Effector memory CD4-positive, alpha-beta T cell (primary cell): ENCODE measurements at regions not wholly inside any gene's neighbourhood (a gene's known extent, or its start where the extent isn't known, plus 50 kb on each side); places are given as distances from the start of the nearest gene placed in this dataset.
"Not testable (repeated sequence)": the region's sequence is repeated elsewhere in the genome, so short reads cannot be mapped to it uniquely, and the experiment has no call there.

Source experiments
- DNase-seq, 3 donors: peaks; one replicate each; pipeline ENCODE4 v3.0.0-alpha.2; 2020
- H3K27ac ChIP-seq: 2 replicates; pipeline ENCODE4 v1.7.0; 2013; ENCODE audit warnings: mild to moderate bottlenecking, low read length, moderate library complexity; ENCODE audit not compliant: insufficient read depth, poor library complexity, severe bottlenecking
- H3K27me3 ChIP-seq: replicated peaks from 2 replicates; pipeline ENCODE4 v1.7.0; 2013; ENCODE audit warnings: mild to moderate bottlenecking, low read length; ENCODE audit not compliant: insufficient read depth, control insufficient read depth, poor library complexity, severe bottlenecking
- H3K36me3 ChIP-seq: 2 replicates; pipeline ENCODE4 v1.7.0; 2013; ENCODE audit warnings: mild to moderate bottlenecking, low read length, moderate library complexity; ENCODE audit not compliant: control insufficient read depth, insufficient read depth
- H3K4me1 ChIP-seq: 2 replicates; pipeline ENCODE4 v1.7.0; 2013; ENCODE audit warnings: low read length, mild to moderate bottlenecking; ENCODE audit not compliant: control insufficient read depth, insufficient read depth, poor library complexity, severe bottlenecking
- H3K4me3 ChIP-seq: 2 replicates; pipeline ENCODE4 v1.7.0; 2013; ENCODE audit warnings: low read length, low read depth, mild to moderate bottlenecking; ENCODE audit not compliant: insufficient read depth, poor library complexity, severe bottlenecking
- H3K9me3 ChIP-seq: 2 replicates; pipeline ENCODE4 v1.7.0; 2013; ENCODE audit warnings: mild to moderate bottlenecking, low read length, moderate library complexity; ENCODE audit not compliant: control insufficient read depth

DNA sequence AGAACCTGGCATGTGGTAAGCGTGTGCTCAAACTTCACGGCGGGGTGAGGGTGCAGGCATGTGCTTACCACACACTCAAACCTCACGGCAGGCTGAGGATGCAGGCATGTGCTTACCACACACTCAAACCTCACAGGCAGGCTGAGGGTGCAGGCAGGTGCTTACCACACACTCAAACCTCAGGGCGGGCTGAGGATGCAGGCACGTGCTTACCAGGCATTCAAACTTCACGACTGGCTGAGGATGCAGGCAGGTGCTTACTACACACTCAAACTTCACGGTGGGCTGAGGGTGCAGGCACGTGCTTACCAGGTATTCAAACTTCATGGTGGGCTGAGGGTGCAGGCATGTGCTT, 105.0 kb upstream of the ALKAL2 start:
- no peaks in the 10 kb centered on the region for H3K9me3 ChIP-seq
- H3K4me1 ChIP-seq: no peaks in the 10 kb centered on the region
- no peaks in the 10 kb centered on the region for H3K27me3 ChIP-seq
- H3K36me3 ChIP-seq: no peaks in the 10 kb centered on the region
- no peak overlapping the region for H3K27ac ChIP-seq
- no peak for DNase-seq
- no peak overlapping the region for H3K4me3 ChIP-seq

DNA sequence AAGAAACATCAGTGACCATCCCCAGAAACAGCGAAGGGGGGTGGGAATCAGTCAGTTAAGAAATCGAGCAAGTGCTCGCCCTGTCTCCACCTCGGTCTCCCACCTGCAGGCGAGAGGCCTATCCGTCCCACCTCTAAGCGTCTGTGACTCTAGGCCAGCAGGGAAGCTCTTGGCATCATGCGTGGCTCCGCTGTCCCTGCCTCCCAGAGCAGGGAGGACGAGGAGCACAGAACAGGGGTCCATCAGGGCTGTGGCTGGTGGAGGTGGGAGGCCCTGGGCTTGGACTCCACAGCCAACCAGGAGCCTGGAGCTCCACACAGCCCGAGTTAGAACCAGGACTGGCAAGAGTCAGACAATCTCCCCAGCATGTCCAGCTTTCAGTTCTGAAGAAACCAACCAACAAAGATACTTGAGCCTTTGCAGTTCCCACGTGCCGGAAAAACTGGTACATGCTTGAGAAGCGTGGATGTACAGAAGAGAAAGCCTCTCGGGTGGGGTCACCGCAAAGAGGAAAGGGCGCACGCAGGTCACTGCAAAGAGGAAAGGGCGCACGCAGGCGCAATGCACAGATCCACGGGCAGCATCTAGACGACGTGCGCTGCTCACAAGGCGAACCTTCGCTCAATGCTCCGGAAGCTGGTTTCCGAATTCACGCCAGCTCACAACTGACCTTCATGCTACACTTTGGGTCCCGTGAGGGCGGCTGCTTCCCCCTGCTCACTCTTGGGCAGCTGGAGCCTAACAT, 104.5 kb upstream of the ALKAL2 start:
- H3K9me3 ChIP-seq: no peaks in the 10 kb centered on the region
- H3K27ac ChIP-seq: no peak overlapping the region
- no peak overlapping the region for H3K4me3 ChIP-seq
- H3K4me1 ChIP-seq: no peaks in the 10 kb centered on the region
- no peaks in the 10 kb centered on the region for H3K36me3 ChIP-seq
- H3K27me3 ChIP-seq: no peaks in the 10 kb centered on the region
- no peak for DNase-seq

DNA sequence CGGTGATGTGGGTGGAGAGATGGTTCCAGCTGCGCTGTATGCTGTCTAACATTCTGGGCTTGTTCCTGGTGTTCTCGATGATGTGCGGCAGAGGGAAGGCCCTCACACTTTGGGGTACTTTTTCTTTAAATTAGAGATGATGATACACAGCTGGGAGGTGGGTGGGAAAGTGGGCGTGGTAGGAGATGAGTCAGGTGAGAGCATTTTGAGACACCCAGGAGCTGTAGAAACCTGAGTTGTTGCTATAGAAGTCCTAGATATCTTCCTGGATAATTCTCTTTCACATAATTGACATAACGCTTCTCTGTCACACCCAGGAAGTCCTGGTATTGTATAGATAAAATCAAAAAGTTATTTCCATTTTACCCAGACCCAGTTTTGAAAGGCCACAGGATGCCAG, 103.8 kb upstream of the ALKAL2 start:
- H3K4me3 ChIP-seq: no peak overlapping the region
- no peak overlapping the region for H3K27ac ChIP-seq
- no peak for DNase-seq
- H3K36me3 ChIP-seq: no peaks in the 10 kb centered on the region
- no peaks in the 10 kb centered on the region for H3K9me3 ChIP-seq
- H3K4me1 ChIP-seq: no peaks in the 10 kb centered on the region
- no peaks in the 10 kb centered on the region for H3K27me3 ChIP-seq

DNA sequence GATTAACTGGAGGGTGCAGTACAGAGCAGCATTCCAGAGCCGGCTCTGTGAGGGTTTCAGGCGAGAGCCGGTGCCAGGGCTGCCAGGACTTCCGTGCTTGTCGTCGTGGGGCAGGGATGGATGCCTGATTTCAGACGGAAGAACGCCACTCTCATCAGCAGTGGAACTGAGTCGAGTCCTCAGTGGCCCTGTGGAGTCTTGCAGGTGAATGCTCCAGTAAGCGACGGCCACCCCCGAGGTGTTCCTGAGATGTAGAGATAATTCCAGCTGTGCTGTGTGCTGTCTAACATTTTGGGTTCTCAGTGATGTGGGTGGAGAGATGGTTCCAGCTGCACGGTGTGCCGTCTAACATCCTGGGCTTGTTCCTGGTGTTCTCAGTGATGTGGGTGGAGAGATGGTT, 103.1 kb upstream of the ALKAL2 start:
- Histone ChIP-seq H3K36me3 (no peaks in the 10 kb centered on the region), H3K4me1 (no peaks in the 10 kb centered on the region), H3K27me3 (no peaks in the 10 kb centered on the region), H3K4me3 (no peak overlapping the region), H3K9me3 (no peaks in the 10 kb centered on the region), H3K27ac (no peak overlapping the region)
- no peak for DNase-seq

DNA sequence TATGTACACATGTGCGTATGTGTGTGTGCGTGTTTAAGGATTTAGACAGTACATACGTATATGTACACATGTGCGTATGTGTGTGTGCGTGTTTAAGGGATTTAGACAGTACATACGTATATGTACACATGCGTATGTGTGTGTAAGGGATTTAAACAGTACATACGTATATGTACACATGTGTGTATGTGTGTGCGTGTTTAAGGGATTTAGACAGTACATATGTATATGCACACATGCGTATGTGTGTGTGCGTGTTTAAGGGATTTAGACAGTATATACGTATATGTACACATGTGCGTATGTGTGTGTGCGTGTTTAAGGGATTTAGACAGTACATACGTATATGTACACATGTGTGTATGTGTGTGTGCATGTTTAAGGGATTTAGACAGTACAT, 102.1 kb upstream of the ALKAL2 start:
- H3K4me3 ChIP-seq, H3K36me3 ChIP-seq, H3K27me3 ChIP-seq, DNase-seq, H3K27ac ChIP-seq, H3K4me1 ChIP-seq, H3K9me3 ChIP-seq: not testable (repeated sequence)

DNA sequence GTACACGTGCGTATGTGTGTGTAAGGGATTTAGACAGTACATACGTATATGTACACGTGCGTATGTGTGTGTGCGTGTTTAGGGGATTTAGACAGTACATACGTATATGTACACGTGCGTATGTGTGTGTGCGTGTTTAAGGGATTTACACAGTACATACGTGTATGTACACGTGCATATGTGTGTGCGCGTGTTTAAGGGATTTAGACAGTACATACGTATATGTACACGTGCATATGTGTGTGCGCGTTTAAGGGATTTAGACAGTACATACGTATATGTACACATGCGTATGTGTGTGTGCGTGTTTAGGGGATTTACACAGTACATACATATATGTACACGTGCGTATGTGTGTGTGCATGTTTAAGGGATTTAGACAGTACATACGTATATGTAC, 100.9 kb upstream of the ALKAL2 start:
- DNase-seq, H3K27me3 ChIP-seq, H3K36me3 ChIP-seq, H3K4me1 ChIP-seq, H3K4me3 ChIP-seq, H3K9me3 ChIP-seq, H3K27ac ChIP-seq: not testable (repeated sequence)

DNA sequence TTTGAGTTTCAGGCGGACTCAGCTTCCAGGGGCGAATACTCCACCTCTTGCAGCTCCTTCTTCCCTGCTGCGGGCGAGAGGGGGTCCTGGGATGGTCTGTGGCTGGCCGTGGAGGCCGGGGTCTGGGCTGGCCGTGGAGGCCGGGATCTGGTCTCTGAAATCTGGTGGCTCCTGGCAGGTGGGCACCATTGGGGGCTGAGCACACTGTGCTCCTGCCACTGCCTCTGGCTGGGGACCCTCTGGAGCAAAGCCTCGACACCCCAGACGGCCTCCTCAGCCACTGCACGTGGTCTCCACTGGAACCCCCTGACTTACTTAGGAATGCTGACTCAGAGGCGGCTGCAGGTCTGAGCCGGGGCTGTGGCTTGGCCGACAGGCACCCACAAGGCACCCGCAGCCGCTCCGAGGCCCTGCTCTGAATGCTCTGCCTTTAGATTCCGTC, 100.1 kb upstream of the ALKAL2 start:
- Histone ChIP-seq H3K36me3 (no peaks in the 10 kb centered on the region), H3K9me3 (no peaks in the 10 kb centered on the region), H3K27me3 (no peaks in the 10 kb centered on the region), H3K4me1 (no peaks in the 10 kb centered on the region), H3K27ac (no peak overlapping the region), H3K4me3 (no peak overlapping the region)
- DNase-seq: no peak

DNA sequence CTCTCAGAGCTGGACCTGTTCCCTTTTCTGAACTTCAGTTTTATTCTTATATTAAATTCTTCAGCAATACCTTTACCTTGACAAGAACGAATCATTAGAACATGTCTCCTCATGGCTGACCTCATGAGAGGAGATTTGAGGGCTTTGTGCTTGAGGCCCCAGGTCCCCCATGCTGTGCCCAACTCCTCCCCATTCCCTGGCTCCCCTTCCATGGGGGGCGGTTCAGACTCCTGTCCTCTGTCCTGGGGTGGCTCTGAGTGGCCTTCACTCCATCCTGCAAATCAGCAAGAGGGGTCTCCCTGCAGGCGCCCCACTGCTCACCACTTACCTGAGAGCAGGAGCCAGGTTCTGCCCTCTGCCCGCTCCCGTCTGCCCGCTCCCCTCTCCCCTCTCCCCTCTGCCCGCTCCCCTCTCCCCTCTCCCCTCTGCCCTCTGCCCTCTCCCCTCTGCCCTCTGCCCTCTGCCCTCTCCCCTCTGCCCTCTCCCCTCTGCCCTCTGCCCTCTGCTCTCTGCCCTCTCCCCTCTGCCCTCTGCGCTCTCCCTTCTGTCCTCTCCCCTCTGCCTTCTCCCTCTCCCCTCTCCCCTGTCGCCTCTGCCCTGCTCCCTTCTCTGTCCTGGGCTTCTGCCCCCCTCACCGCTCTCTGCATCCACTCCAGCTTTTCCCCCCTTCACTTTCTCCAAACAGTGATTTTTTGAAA, 98.7 kb upstream of the ALKAL2 start:
- no peaks in the 10 kb centered on the region for H3K36me3 ChIP-seq
- DNase-seq: no peak
- H3K27ac ChIP-seq: no peak overlapping the region
- no peaks in the 10 kb centered on the region for H3K4me1 ChIP-seq
- H3K9me3 ChIP-seq: no peaks in the 10 kb centered on the region
- H3K4me3 ChIP-seq: no peak overlapping the region
- no peaks in the 10 kb centered on the region for H3K27me3 ChIP-seq

DNA sequence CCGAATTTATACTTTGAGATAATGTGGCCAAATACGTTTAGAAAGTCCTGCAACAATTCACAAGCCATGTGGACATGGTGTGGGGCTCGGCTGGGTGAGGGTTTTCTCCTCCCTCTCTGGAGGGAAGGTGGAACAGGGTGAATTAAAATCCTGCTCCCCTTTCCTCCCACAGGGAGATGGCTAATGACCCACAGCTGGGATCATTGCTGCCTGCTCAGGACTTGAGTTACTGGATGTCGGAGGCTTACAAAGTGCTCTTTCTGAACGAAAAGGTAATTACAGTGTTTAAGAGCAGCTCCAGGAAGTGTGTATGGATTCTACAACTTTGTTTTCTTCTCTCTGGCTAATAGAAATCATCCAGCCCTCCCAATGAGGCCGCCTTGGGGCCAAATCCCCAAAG, 97.9 kb upstream of the ALKAL2 start:
- no peaks in the 10 kb centered on the region for H3K4me1 ChIP-seq
- no peak for DNase-seq
- no peaks in the 10 kb centered on the region for H3K9me3 ChIP-seq
- H3K36me3 ChIP-seq: no peaks in the 10 kb centered on the region
- no peaks in the 10 kb centered on the region for H3K27me3 ChIP-seq
- H3K27ac ChIP-seq: no peak overlapping the region
- no peak overlapping the region for H3K4me3 ChIP-seq

DNA sequence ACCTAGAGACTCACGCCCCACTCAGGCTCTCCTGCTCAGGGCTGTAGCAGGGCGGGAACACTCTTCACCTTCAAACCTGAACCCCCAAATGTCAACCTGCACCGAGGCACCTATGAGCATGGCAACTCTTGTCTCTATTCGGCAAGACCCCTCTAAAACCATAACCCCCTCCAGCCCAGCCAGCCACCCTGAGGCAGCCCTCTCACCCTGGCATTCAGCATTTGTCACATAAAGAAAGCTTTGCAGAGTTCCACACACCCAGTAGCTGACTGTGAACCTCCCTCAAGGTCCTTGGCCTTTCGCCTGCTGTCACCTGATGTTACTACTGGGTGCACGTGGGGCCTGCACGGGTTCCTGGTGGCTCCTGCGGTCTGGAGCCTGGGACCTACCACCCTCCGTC, 97.2 kb upstream of the ALKAL2 start:
- no peaks in the 10 kb centered on the region for H3K27me3 ChIP-seq
- H3K9me3 ChIP-seq: no peaks in the 10 kb centered on the region
- H3K36me3 ChIP-seq: no peaks in the 10 kb centered on the region
- H3K4me3 ChIP-seq: no peak overlapping the region
- DNase-seq: no peak
- no peaks in the 10 kb centered on the region for H3K4me1 ChIP-seq
- no peak overlapping the region for H3K27ac ChIP-seq
